Adrenal gland (tissue), 9 donors: ENCODE measurements at regions not wholly inside any gene's neighbourhood (a gene's known extent, or its start where the extent isn't known, plus 50 kb on each side); places are given as distances from the start of the nearest gene placed in this dataset.

Experiments
- DNase-seq, 7 donors: peaks; one replicate each; pipeline ENCODE4 v3.0.0-alpha.2; 2019 to 2020
- H3K27ac ChIP-seq, 5 donors: fragments of 200-600 bp; sonication (generic) in 4 of 5; 1 replicate in 3 of 5; 2 replicates in 2 of 5; pipeline versions ENCODE4 v1.5.1 to v1.8.0; 2016 to 2020; ENCODE audit warnings: mild to moderate bottlenecking in 1 of 5
- H3K27me3 ChIP-seq: fragments of 200-600 bp; 2 replicates; pipeline ENCODE4 v1.8.0; 2021
- H3K36me3 ChIP-seq, 2 donors: fragments of 200-600 bp; replicated peaks in 1 of 2; 1 replicate in 1 of 2; 2 replicates in 1 of 2; pipeline versions ENCODE4 v1.5.1 to v1.8.0; 2018 to 2022
- H3K4me1 ChIP-seq, 2 donors: fragments of 200-600 bp; replicated peaks in 1 of 2; 1 replicate in 1 of 2; 2 replicates in 1 of 2; pipeline versions ENCODE4 v1.5.1 to v1.8.0; 2018 to 2021
- H3K4me3 ChIP-seq, 4 donors: fragments of 200-600 bp; sonication (generic) in 3 of 4; one replicate each; pipeline ENCODE4 v1.5.1; 2016 to 2018
- H3K9me3 ChIP-seq, 3 donors: fragments of 200-600 bp; sonication (generic) in 1 of 3; replicated peaks in 1 of 3; 1 replicate in 2 of 3; 2 replicates in 1 of 3; pipeline versions ENCODE4 v1.5.1 to v1.8.0; 2016 to 2021
- POLR2A ChIP-seq, 2 donors: fragments of 450-650 bp; IDR thresholded peaks; one replicate each; pipeline ENCODE4 v1.6.1; 2017; ENCODE audit warnings: antibody characterized with exemption in 2 of 2, mild to moderate bottlenecking in 2 of 2, moderate library complexity in 1 of 2
- WGBS, 4 donors: extraction: QIAGEN DNeasy Blood & Tissue Kit in 2 of 4; methylation state at CpG; one replicate each; pipeline versions ENCODE4 v1.1.5 to v1.1.7; 2013 to 2017; 5-methylcytosine and 5-hydroxymethylcytosine counted together
- intact Hi-C, 2 donors: fragments of 100-400 bp; cut with DNase I; formaldehyde crosslinking; loops; one replicate each; pipeline versions ENCODE4 v1.14.1 to v1.15.0; 2022 to 2023
- TF ChIP-seq, protein P1 (sequence below), 6 experiments: fragments of 450-650 bp in 4 of 6; fragments of 200-600 bp in 2 of 6; sonication (generic) in 1 of 6; IDR thresholded peaks; 1 replicate in 5 of 6; 2 replicates in 1 of 6; pipeline versions ENCODE4 v1.5.1 to v1.8.0; 2016 to 2021; ENCODE audit warnings: antibody characterized with exemption in 6 of 6, mild to moderate bottlenecking in 2 of 6, moderate library complexity in 1 of 6
- donor health status: healthy with polysubstance abuse.
- donor health status: Bipolar disorder and iron deficiency.
- donor health status: DM: yes; HTN: yes; CAD: no.
- donor health status: DM: no; HTN: no; CAD: no.
- donor health status: DM: no; HTN: no; CAD: no.

DNA sequence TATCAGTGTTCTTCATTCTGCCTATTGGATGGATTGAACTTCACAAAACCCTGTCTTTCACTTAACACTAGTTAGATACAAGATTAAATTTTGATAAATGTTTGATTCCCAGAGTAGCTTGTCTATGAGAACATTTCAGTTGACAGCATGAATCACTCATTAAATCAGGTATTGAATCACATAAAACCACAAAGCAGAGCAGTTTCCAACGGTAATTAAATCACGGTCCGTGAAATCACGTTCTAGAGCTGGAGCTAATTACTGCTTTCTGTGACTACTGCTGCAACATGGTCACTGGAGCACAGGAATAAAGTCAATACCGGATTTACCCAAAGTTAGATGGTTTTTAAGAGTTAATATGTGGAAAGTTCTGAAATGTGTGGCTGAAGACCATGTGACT, 257.8 kb upstream of the PCDH15 start:
- no peaks in the 10 kb centered on the region for H3K36me3 ChIP-seq
- no peaks in the 10 kb centered on the region for H3K27me3 ChIP-seq
- 92 to 95% (median 93%) methylated on average over 5 of the region's 5 CpGs for WGBS, 4 donors
- no peak for TF ChIP-seq POLR2A (IDR thresholded peaks at IDR 0.05)
- TF ChIP-seq, protein P1, sequence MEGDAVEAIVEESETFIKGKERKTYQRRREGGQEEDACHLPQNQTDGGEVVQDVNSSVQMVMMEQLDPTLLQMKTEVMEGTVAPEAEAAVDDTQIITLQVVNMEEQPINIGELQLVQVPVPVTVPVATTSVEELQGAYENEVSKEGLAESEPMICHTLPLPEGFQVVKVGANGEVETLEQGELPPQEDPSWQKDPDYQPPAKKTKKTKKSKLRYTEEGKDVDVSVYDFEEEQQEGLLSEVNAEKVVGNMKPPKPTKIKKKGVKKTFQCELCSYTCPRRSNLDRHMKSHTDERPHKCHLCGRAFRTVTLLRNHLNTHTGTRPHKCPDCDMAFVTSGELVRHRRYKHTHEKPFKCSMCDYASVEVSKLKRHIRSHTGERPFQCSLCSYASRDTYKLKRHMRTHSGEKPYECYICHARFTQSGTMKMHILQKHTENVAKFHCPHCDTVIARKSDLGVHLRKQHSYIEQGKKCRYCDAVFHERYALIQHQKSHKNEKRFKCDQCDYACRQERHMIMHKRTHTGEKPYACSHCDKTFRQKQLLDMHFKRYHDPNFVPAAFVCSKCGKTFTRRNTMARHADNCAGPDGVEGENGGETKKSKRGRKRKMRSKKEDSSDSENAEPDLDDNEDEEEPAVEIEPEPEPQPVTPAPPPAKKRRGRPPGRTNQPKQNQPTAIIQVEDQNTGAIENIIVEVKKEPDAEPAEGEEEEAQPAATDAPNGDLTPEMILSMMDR (IDR thresholded peaks at IDR 0.05), result no peak
- H3K27ac ChIP-seq, result no peak overlapping the region
- no peak overlapping the region for H3K4me3 ChIP-seq
- no peak for DNase-seq
- intact Hi-C loops, result no loop called here
- H3K9me3 ChIP-seq, result no peaks in the 10 kb centered on the region
- no peaks in the 10 kb centered on the region for H3K4me1 ChIP-seq

DNA sequence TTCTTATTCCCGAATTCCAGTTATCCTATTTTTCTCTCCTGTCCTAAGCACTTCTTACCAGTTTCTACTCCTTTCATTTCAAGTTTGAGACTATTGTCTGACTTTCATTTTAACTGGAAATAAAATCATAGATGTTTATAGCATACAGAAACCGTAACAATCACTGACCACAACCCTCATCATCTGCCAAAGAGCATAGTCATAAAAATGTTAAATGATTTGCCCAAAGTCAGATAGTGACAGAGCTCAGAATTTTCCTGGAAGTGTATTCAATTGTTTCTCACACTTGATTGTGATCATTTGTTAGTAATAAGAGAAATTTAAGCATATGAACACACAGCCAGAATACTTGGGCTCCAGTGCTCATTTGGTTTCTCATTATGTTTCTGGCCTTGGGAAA, 250.5 kb upstream of the PCDH15 start:
- no peak for DNase-seq

DNA sequence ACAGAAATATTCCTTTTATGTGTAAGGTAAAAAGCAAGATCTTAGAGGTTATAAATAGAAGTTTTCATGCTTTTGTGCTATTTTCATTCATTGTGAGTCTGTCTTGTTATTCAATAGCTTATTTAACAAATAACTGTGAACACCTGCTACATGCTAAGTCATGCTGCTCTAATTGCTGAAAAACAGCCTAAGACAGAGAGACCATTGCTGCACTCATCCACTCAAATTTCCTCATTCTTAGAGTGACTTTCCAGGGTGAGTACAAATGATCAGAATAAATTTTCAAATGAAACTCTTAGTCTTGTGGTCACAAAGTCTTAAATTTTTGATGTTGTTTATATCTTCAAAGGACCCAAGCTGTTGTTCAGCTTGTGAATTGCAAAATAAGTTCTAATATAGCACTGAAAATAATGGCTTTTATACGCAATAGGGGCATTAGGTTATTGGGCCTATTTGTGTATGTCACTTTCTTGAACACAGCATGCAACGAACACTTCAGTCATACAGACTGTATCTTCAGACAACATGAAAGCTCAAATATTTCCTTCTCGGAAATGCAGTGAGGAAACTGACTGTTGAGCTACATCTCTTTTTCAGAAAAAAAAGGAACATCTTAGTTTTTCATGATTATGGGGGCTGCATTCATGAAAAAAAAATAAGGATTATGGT, 247.9 kb upstream of the PCDH15 start:
- DNase-seq, result no peak
- 68 to 92% (median 79%) methylated on average over 3 of the region's 3 CpGs for WGBS, 4 donors
- Histone ChIP-seq H3K4me1 (no peaks in the 10 kb centered on the region), H3K27me3 (no peaks in the 10 kb centered on the region), H3K27ac (no peak overlapping the region), H3K4me3 (no peak overlapping the region), H3K36me3 (no peaks in the 10 kb centered on the region), H3K9me3 (no peaks in the 10 kb centered on the region)
- TF ChIP-seq POLR2A (IDR thresholded peaks at IDR 0.05), result no peak
- TF ChIP-seq, protein P1 (IDR thresholded peaks at IDR 0.05), result no peak
- intact Hi-C loops, result no loop called here

More for the DNA sequence above, 250.5 kb upstream of the PCDH15 start:
- no peaks in the 10 kb centered on the region for H3K9me3 ChIP-seq
- no peaks in the 10 kb centered on the region for H3K27me3 ChIP-seq
- no peaks in the 10 kb centered on the region for H3K4me1 ChIP-seq
- H3K27ac ChIP-seq, result no peak overlapping the region
- no peak for TF ChIP-seq POLR2A (IDR thresholded peaks at IDR 0.05)
- TF ChIP-seq, protein P1 (IDR thresholded peaks at IDR 0.05), result no peak
- H3K36me3 ChIP-seq, result no peaks in the 10 kb centered on the region
- WGBS, 4 donors, result 89 to 92% (median 91%) methylated on average over 2 of the region's 2 CpGs
- intact Hi-C loops, result no loop called here
- H3K4me3 ChIP-seq, result no peak overlapping the region

DNA sequence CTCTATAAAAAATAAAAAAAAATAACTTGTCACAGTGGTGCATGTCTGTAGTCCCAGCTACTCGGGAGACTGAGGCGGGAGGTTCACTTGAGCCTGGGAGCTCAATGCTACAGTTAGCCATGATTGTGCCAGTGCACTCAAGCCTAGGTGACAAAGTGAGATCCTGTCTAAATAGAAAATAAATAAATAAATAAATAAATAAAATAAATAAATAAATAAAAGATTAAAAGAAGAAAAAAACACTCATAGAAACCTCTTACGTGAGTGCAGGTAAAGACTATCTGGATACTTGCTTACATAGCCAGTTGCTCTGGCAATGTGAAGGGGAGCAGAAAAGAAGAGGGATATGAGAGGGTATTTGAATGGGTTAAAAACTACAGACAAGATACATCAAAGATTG, 242.5 kb upstream of the PCDH15 start:
- no peaks in the 10 kb centered on the region for H3K4me1 ChIP-seq
- no peaks in the 10 kb centered on the region for H3K27me3 ChIP-seq
- H3K36me3 ChIP-seq, result no peaks in the 10 kb centered on the region
- TF ChIP-seq, protein P1 (IDR thresholded peaks at IDR 0.05), result no peak
- no peak for TF ChIP-seq POLR2A (IDR thresholded peaks at IDR 0.05)
- no peaks in the 10 kb centered on the region for H3K9me3 ChIP-seq
- WGBS, 4 donors, result 88 to 92% (median 90%) methylated on average over 3 of the region's 3 CpGs
- DNase-seq, result no peak
- H3K4me3 ChIP-seq, result no peak overlapping the region
- intact Hi-C loops, result no loop called here
- no peak overlapping the region for H3K27ac ChIP-seq
